ENCODE measurements at regions not wholly inside any gene's neighbourhood (a gene's known extent, or its start where the extent isn't known, plus 50 kb on each side); places are given as distances from the start of the nearest gene placed in this dataset.

DNA sequence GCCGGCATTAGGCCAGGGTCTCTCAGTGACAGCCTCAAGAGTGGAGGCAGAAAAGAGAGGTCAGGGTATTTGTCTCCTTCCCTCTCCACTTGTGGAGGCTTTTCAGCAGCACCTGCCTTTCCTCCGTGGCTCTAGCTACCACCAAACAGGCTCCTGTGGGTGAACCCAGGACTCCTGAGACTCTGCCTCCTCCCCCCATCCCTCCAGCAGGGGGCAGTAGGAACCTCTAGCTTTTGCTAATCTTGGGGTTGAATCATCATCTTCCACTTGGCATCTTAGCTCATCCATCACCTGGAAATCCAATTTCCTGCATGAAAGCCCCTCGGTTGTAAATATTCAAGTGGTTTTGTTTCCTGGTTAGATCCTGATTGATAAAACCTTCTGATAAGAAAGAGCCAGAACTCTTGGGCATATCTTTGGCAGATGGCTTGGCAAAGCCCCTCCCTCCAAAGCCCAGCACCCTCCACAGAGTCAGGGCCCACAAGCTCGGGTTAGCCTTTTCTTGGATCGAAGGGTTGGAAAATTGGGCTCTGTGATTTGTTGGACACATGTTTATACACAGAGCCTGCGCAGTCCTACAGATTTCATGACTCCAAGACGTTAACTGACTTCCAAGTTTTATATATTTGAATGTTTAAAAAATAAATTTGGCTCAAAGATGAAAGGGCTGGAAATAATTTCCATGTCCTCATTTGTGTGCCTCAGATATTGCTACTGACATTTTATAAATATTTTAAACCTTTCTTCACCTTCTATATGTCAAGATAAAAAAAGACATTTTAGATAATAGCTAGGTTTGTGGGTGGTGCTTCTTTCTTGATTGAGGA is 322.1 kb downstream of the MAP2K4 start:
- Histone ChIP-seq H3K27me3 (replicated peaks) (no peaks in the 10 kb centered on the region), H3K4me3 (ENCODE audit: low read depth, low read length) (no peak overlapping the region), H3K27ac (no peak overlapping the region), H3K36me3 (replicated peaks) (no peaks in the 10 kb centered on the region)
- DNase-seq = peak; percentile 16
- in situ Hi-C loops (cut with HindIII; ENCODE audit: low pct_ligation_motif_present, low sequenced_read_pairs) = no loop called here
- TF ChIP-seq, protein P1, sequence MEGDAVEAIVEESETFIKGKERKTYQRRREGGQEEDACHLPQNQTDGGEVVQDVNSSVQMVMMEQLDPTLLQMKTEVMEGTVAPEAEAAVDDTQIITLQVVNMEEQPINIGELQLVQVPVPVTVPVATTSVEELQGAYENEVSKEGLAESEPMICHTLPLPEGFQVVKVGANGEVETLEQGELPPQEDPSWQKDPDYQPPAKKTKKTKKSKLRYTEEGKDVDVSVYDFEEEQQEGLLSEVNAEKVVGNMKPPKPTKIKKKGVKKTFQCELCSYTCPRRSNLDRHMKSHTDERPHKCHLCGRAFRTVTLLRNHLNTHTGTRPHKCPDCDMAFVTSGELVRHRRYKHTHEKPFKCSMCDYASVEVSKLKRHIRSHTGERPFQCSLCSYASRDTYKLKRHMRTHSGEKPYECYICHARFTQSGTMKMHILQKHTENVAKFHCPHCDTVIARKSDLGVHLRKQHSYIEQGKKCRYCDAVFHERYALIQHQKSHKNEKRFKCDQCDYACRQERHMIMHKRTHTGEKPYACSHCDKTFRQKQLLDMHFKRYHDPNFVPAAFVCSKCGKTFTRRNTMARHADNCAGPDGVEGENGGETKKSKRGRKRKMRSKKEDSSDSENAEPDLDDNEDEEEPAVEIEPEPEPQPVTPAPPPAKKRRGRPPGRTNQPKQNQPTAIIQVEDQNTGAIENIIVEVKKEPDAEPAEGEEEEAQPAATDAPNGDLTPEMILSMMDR (IDR thresholded peaks at IDR 0.05; ENCODE audit: low read depth, low read length, missing control alignments) = peak; percentile 61

- H3K4me3 ChIP-seq (ENCODE audit: low read depth, low read length) = no peak overlapping the region
- TF ChIP-seq, protein P1 (IDR thresholded peaks at IDR 0.05; ENCODE audit: low read depth, low read length, missing control alignments) = no peak
- no peaks in the 10 kb centered on the region for H3K36me3 ChIP-seq (replicated peaks)
- H3K27me3 ChIP-seq (replicated peaks) = no peaks in the 10 kb centered on the region
- in situ Hi-C loops (cut with HindIII; ENCODE audit: low pct_ligation_motif_present, low sequenced_read_pairs) = no loop called here
- DNase-seq = no peak
- H3K27ac ChIP-seq = no peak overlapping the region
These were observed 317.2 kb upstream of the MYOCD start for GRCh38 chr17:12348476-12348875.

DNA sequence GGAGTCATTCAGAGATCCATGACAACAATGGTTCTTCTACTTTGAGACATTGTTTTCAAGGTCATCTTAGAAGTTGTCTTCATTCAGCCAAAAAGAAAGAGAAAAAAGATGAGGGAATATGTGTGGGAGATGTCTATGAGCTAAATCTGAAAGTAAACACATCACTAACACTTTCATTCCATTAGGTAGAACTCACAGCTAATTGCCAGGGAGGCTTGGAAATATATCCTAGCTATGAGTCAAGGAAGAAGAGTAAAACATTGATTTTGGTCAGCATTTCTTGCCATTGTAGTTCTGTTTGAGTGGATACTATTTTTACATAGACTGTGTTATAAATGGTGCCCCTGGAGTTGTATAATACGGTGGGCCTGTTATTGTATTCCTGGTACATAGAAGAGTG is 316.4 kb upstream of the MYOCD start:
- in situ Hi-C loops (cut with HindIII; ENCODE audit: low pct_ligation_motif_present, low sequenced_read_pairs) = no loop called here
- H3K27ac ChIP-seq = no peak overlapping the region
- no peak for DNase-seq
- no peaks in the 10 kb centered on the region for H3K27me3 ChIP-seq (replicated peaks)
- no peaks in the 10 kb centered on the region for H3K36me3 ChIP-seq (replicated peaks)
- TF ChIP-seq, protein P1 (IDR thresholded peaks at IDR 0.05; ENCODE audit: low read depth, low read length, missing control alignments) = no peak
- H3K4me3 ChIP-seq (ENCODE audit: low read depth, low read length) = no peak overlapping the region

GRCh38 chr17:12352127-12352526 is 313.6 kb upstream of the MYOCD start:
- Histone ChIP-seq H3K27me3 (replicated peaks) (no peaks in the 10 kb centered on the region), H3K36me3 (replicated peaks) (no peaks in the 10 kb centered on the region), H3K4me3 (ENCODE audit: low read depth, low read length) (no peak overlapping the region), H3K27ac (no peak overlapping the region)
- TF ChIP-seq, protein P1 (IDR thresholded peaks at IDR 0.05; ENCODE audit: low read depth, low read length, missing control alignments) = no peak
- no peak for DNase-seq
- in situ Hi-C loops (cut with HindIII; ENCODE audit: low pct_ligation_motif_present, low sequenced_read_pairs) = no loop called here

GRCh38 chr17:12357600-12357999 is 308.1 kb upstream of the MYOCD start:
- no peak overlapping the region for H3K27ac ChIP-seq
- TF ChIP-seq, protein P1 (IDR thresholded peaks at IDR 0.05; ENCODE audit: low read depth, low read length, missing control alignments) = no peak
- no peaks in the 10 kb centered on the region for H3K27me3 ChIP-seq (replicated peaks)
- H3K4me3 ChIP-seq (ENCODE audit: low read depth, low read length) = no peak overlapping the region
- DNase-seq = no peak
- in situ Hi-C loops (cut with HindIII; ENCODE audit: low pct_ligation_motif_present, low sequenced_read_pairs) = no loop called here
- no peaks in the 10 kb centered on the region for H3K36me3 ChIP-seq (replicated peaks)

DNA sequence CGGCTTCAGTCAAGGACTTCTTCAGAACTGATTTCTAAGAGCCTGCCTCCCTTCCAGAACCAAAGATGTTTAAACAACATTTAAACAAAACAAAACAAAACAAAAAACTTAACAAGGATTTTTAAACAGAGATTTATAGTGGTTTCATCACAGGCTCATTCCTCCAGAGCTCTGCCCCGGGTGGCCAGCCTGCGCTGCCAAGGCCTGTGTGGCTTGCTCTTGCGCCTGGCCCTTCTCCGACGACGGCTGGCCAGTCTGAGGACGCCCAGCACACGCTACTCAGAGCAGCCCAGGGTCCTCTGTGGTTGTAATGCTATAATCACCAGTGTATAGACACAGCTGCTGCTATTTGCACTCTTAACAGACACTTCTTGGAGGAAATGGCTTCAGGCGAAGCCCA is 307.2 kb upstream of the MYOCD start:
- no peak for DNase-seq
- Histone ChIP-seq H3K27ac (no peak overlapping the region), H3K36me3 (replicated peaks) (no peaks in the 10 kb centered on the region), H3K27me3 (replicated peaks) (no peaks in the 10 kb centered on the region), H3K4me3 (ENCODE audit: low read depth, low read length) (no peak overlapping the region)
- TF ChIP-seq, protein P1 (IDR thresholded peaks at IDR 0.05; ENCODE audit: low read depth, low read length, missing control alignments) = no peak
- in situ Hi-C loops (cut with HindIII; ENCODE audit: low pct_ligation_motif_present, low sequenced_read_pairs) = no loop called here
